Posterior cingulate gyrus (tissue), 11 donors: ENCODE measurements at regions not wholly inside any gene's neighbourhood (a gene's known extent, or its start where the extent isn't known, plus 50 kb on each side); places are given as distances from the start of the nearest gene placed in this dataset.
A peak's percentile ranks its signal among the peaks of the same experiment; 100 is the strongest.

Experiments used
- DNase-seq, 10 donors: peaks; one replicate each; pipeline versions ENCODE4 v3.0.0 to v3.0.0-alpha.2; 2020 to 2021; ENCODE audit warnings: mixed read lengths in 3 of 10
- intact Hi-C: fragments of 100-400 bp; cut with DNase I; formaldehyde crosslinking; loops from one replicate; pipeline ENCODE4 v1.15.1; 2023

DNA sequence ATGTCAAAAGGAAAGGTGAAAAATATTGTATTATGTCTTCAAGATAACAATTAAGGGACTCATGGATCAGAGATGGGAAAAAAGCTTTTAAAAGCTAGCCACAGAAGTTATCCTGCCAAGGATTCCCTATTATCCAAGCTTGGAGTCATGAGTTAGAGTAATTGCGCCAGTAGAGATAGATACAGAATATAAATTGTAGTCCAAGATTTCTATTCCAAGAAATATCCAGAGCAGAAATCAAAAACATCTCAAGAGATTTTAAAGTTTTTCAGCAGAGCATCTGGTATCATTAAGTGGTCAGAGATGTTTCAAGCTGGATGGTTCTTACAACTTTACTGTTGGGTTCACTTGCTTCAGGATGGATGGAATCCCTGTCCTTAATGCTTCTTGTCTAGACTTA, 186.7 kb downstream of the PCDH18 start:
- intact Hi-C loops = no loop called here
- DNase-seq = no peak

DNA sequence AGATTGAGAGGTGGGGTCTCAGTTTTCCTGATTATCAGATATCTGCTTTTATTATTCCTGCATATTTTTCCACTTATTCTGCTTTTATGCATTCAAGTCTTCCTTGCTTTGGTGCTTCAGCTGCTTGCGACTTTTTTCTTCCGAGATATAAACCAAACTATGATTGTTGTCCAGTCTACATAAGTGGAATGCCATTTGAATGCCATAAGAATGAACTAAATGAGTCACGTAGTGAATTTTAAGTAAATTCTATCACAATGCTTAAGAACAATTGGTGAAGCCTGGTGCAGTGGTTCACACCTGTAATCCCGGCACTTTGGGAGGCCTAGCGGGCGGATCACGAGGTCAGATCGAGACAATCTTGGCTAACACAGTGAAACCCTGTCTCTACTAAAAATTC, 189.1 kb downstream of the PCDH18 start:
- no peak for DNase-seq
- intact Hi-C loops = no loop called here

DNA sequence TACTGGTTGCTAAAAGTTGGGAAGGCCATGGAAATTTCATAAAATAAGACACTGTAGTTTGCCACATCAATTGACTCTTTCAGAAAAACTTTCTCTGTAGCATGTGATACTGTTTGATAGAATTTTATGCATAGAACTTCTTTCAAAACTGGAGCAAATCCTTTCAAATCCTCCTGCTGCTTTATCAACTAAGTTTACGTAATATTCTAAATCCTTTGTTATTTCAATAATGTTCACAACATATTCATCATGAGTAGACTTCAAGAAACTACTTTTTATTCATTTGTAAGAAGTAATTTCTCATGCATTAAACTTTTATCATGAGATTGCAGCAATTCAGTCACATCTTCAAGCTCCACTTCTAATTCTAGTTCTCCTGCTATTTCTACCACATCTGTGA, 199.3 kb downstream of the PCDH18 start:
- DNase-seq = no peak
- intact Hi-C loops = no loop called here

DNA sequence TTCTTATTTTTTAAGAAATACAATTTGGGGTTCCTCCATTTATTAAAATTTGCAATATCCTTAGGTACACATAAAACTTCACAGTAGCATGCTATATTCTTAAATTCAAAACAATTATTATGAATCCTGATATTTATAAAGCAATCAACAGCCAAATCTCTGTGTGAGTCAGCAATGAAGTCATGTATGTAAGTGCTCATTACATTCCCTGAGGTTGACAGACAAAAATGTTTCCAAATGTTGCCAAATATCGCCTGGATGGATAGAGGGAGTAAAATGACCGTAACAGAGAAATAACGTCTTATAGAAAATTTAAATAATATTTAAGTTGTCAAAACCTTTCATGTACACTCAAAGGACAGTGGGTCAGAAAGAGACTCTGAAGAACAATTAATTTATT, 220.0 kb downstream of the PCDH18 start:
- DNase-seq = no peak
- intact Hi-C loops = no loop called here

DNA sequence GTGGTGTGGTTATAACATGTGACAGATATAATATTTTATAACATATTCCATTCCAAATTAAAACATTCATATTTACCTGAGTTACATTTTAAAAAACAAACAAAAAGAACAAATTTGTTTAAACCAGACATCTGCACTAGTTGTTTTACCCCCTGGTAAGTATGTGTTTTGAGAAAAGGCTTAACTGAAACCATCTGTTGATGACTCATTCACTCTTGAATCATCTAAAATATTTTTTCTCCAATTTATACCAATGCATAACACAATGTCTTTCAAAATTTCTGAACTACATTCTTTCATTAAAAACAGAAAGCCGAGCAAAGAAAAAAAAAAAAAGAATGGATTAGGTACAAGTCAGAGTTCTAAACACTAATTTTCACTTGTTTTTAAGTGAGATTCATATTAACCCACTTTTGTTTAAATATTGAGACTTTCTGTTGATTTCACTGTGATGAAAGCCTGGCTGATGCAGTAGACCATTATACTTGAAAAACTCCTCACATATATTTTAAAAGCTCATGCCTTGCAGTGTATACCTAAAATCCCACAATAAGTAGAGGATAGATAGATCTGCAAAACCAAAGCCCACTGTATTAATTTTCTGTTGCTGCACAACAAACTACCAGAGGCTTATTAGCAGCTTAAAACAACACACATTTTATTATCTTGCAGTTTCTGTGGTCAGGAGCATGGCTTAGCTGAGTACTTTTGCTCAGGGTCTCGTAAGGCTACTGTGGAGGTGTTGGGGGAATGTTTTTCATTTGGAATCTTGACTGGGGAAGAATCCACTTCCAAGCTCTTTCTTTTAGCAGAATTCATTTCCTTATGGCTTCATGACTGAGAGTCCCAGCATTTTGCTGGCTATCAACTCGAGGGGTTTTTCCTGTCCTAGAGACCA, 221.5 kb downstream of the PCDH18 start:
- intact Hi-C loops = no loop called here

DNA sequence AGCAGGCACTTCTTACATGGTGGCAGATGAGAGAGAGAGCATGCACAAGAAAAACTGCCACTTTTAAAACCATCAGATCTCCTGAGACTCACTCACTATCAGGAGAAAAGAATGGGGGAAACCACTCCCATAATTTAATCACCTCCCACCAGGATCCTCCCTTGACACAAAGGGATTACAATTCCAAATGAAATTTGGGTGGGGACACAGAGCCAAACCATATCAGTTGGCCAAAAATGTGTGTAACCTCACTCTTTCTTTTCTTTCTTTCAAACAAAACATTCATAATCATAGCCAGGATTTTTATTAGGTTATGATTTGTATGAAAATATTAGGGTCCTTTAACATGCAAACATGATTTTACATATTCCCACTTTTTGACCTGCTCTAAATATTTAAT, 222.1 kb downstream of the PCDH18 start:
- no peak for DNase-seq
- intact Hi-C loops = no loop called here

More for the DNA sequence above, 221.5 kb downstream of the PCDH18 start:
- no peak for DNase-seq

DNA sequence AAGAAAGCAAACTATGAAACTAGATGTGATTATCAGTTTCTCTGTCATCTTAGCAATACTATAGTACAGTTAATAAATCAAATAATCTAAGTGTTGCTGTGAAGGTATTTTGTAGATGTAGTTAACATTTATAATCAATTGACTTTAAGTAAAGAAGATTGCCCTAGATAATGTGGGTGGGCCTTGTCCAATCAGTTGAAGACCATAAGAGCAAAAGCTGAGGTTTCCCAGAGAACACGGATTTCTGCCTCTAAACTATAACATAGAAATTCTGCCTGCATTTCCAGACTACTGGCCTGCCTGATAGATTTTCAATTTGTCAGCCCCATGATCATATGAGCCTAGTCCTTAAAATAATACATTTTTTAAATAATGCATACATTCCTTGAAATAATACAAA, 222.9 kb downstream of the PCDH18 start:
- intact Hi-C loops = no loop called here

DNA sequence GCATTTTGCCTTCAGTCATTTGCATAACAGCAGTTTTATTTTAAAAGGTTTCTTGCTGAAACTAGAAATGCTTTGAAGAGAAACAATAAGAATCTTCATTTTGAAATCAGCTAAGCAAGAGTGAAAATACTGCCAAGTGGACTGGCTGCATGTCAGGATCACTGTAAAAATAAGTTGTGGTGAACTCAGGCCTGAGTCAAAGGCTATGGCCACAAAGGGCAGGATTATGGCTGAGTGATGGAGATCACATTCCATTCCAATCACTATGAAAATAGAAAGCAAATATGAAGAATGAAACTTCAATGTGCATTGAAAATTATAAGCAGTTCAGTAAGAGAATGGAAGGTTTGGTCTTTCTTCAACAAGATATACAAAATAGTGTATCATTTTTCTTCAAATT, 224.5 kb downstream of the PCDH18 start:
- intact Hi-C loops = no loop called here
- DNase-seq = no peak

More for the DNA sequence above, 222.9 kb downstream of the PCDH18 start:
- no peak for DNase-seq

DNA sequence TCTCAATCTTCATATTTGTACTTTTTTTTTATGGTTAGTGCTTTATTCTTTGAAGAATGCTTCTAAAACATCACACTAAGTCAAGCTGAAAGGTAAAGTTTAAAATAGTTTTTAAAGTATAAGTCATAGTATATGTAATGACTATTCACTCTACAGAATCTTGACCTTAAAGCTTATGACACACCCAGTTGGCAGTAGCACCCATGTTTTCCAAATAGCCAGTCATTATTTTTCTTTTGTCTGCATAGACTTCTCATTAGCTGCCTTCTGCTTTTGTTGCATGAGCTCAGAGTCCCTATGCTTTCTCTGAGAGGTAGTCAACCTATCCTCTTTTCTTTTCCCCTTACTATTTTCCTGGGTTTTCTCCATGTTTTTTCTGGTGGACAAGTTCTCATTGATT, 231.5 kb downstream of the PCDH18 start:
- intact Hi-C loops = no loop called here

DNA sequence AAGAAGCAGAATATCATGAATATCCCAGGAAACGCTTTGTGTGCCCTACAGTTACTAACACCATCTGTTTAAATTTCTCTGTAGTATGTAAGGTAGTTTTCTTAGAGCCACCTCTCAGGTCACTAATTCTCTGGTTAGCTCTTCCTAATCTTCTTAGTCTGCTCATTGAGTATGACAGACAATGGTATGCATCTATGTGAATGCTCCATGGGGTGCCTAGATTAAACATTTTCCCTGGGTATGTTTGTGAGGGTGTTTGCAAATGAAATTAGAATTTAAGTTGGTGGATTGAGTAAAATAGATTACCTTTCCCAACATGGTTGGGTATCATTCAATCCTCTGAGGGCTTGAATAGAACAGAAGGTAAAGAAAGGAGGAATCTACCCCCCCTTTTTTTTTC, 233.0 kb downstream of the PCDH18 start:
- intact Hi-C loops = no loop called here
- no peak for DNase-seq

More for the DNA sequence above, 231.5 kb downstream of the PCDH18 start:
- no peak for DNase-seq

DNA sequence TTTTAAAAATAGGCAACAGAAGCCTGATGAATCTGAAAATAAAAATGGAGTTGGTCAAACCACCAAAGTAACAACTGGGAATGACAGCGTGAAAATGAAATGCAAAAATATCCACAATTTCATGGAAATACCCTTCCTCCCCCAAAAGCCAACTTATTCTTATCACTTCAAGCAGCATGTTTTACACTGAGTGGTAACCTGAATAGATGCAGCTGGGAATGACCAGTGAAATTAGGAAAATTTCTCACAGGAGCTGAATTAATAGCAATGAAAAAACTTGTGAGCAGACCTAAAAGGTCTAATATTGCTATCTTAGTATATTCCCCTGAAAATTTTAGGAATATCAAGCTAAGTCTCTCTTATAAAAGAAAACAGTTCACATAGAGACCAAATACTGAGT, 239.0 kb downstream of the PCDH18 start:
- no peak for DNase-seq
- intact Hi-C loops = no loop called here

DNA sequence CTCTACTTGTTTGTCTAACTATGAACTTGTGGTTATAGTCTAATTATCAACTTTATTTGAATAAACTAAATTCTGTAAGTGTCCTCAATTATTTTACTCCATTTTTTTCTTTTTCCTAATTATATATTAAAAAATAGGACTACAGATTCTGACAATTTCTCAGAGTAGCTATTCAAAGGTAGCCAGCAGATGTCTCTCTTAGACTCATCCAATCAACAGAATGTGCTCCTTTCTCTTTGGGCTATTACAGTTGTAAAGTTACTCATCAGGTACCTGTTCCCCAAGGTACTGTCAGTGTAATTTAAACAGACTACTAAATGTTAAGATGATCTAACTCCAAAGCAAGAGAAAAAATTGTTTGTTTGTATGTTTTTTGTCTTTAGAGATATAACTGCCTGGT, 248.6 kb downstream of the PCDH18 start:
- intact Hi-C loops = no loop called here
- DNase-seq = no peak

DNA sequence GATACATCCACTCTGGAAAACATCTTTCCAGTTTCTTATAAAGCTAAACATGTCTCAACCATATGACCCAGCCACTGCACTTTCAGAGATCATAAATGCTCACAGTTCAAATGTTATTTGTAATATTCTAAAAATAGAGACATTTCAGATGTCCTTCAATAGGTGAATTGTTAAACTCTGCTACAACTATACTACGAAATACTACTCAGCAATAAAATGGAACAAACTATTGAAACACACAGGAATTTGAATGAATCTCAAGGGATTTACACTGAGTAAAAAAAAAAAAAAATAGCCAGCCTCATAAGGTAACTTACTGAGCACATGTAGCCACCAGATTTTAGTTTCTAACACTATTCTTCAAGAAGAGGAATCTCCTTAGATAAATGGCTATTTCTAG, 253.9 kb downstream of the PCDH18 start:
- no peak for DNase-seq
- intact Hi-C loops = no loop called here

DNA sequence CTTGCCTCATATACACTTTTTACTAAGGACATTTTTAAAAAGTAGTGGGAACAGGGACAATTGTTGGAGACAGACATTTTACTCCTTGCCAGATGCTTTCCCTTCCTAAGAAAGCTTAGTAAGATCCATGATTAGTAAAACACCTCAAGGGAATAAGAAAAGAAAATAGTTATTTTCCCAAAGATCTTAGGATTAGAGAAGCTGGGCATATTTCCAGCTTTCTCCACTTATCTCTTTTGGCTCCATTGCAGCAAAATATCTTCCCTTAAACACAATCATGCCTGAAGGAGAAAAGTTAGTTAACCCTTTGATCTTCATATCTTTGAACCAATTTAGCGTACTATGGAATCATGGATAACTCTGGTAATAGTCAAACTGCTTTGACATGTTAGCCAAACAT, 257.9 kb downstream of the PCDH18 start:
- no peak for DNase-seq
- intact Hi-C loops = no loop called here

DNA sequence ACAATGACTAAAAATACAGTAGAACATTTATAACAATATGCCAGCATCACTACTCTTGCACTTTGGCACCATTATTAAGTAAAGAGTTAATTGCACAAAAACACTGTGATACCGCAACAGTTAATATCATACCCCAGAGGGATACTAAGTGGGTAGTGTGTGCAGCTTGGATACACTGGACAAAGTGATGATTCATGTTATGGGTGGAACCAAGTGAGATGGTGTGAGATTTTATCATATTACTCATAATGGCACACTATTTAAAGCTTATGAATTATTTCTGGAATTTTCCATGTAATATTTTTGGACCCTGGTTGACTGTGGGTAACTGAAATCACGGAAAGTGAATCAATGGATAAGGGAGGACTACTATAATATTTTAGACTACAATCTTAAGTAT, 265.3 kb downstream of the PCDH18 start:
- DNase-seq = no peak
- intact Hi-C loops = no loop called here

DNA sequence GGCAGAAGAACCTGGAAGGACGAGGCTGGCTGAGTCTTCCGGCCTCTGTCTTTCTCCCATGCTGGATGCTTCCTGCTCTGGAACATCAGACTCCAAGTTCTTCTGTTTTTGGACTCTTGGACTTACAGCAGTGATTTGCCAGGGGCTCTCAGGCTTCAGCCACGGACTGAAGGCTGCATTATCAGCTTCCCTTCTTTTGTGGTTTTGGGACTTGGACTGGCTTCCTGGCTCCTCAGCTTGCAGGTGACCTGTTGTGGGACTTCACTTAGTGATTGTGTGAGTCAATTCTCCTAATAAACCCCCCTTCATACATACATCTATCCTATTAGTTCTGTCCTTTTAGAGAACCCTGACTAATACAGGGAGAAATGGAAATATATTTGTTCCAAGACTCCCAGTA, 265.8 kb downstream of the PCDH18 start:
- no peak for DNase-seq
- intact Hi-C loops = no loop called here

DNA sequence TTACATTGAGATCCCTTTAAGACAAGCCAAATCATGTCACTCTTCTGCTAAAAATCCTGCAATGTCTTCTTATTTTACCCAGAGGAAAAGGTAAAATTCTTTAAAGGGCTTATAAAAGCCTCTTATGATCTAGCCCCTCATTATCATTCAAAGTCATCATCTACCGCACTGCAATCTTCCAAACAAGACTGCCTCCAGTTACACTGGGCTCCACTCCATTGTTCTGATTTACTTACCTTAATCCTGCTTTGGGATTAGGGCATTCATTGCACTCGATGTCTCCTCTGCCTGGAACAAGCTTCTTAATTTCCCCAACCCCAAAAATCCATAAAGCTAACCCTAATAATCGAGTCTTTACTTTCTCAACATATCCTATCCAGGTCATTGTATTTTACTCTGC, 269.1 kb downstream of the PCDH18 start:
- DNase-seq = no peak
- intact Hi-C loops = no loop called here

DNA sequence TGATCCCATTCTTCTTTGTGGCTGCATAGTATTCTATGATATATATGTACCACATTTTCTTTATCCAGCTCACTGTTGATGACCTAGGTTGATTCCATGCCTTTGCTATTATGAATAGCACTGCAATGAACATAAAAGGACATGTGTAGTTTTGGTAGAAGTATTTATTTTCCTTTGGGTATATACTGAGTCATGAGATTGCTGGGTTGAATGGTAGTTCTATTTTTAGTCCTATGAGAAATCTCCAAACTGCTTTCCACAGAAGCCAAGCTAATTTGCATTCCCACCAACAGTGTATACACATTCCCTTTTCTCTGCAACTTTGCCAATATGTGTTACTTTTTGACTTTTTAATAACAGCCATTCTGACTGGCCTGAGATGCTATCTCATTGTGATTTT, 278.3 kb downstream of the PCDH18 start:
- intact Hi-C loops = no loop called here
- DNase-seq = no peak

DNA sequence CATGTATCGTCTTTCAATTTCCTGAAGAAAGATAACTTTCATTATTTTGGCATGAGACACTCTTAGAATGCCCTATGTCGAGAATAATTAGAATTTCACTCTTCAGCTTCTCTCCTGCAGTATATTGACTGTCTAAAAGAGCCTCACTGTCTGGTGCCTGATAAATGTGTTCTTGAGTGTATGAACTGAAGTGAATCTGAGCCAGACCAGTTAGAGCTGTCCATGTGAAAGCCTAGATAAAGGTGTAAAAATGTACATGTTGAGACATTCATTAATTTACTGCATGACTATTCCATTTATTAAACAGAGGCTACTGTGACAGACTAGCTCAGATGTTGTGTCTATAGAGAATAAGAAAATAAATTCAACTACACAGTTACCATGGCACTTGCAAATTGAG, 283.2 kb downstream of the PCDH18 start:
- no peak for DNase-seq
- intact Hi-C loops = no loop called here

DNA sequence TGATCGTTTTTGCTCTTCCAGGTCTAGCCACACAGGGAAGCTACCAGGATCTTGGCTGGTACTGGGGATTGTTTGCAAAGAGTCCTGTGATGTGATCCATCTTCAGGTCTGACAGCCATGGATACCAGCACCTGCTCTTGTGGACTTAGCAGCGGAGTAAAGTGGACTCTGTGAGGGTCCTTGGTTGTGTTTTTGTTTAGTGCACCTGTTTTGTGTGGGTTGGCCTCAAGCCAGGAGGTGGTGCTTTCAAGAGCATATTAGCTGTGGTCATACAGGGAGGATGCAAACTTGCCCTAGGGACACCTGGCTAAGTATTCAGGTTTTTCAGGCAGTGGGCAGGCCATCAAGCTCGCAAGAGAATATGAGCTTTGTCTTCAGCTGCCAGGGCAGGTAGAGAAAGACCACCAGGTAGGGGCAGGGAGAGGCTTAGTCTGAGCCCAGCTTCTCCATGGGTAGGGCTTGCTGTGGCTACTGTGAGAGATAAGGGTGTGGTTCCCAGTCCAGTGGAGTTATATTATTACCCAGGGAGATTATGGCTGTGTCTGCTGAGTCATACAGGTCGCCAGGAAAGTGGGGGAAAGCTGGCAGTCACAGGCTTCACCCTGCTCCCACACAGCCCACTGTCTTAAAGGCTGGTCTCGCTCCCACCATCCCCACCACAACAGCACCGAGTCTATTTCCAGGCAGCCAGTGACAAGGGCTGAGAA, 293.7 kb downstream of the PCDH18 start:
- DNase-seq = peak in 1 of 10 donors; percentile 33
- intact Hi-C loops = no loop called here

DNA sequence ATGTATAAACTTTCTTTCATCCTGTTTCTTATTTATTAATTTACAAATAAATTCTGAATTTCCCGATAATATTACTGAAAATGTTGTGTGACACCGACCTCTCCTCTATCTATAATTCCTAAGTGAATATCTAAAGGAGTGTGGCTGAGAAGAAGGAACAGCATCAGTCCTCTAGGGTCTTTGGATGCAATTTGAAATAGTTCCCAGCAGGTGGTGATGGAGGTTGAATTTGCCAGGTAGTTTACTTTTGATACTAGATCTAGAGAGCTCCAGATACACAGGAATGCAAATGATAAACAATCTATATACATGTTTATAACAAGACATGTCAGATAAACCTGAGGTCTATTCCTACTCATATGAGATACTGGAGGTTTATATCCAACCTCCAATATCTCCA, 305.4 kb downstream of the PCDH18 start:
- no peak for DNase-seq
- intact Hi-C loops = no loop called here

DNA sequence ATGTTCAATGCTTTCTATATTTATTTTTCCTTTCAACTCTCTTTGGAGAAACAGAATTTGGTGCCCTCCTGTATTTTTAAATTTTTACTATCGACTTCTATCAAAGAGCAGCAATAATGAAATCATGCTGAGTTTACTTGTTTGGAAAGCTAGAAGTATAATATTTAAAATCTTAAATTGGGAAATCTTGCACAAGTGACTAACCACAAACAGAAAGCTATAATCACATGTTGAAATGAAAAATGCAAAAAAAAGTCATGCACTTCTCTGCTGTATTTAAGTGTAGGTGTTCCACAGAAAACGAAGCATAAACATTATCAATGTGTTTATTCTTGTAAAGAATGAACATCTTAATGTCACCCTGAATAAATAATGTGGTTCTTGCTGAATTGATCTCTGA, 306.1 kb downstream of the PCDH18 start:
- DNase-seq = no peak
- intact Hi-C loops = no loop called here
